ENCODE measurements at regions not wholly inside any gene's neighbourhood (a gene's known extent, or its start where the extent isn't known, plus 50 kb on each side); places are given as distances from the start of the nearest gene placed in this dataset.
A peak's percentile ranks its signal among the peaks of the same experiment; 100 is the strongest.

- no peaks in the 10 kb centered on the region for H3K9me2 ChIP-seq (ENCODE audit: insufficient read depth, low read length)
- no peak for TF ChIP-seq MXI1 (conservative IDR thresholded peaks at IDR 0.05; ENCODE audit: poor library complexity, severe bottlenecking)
- TF ChIP-seq SMC3 (conservative IDR thresholded peaks at IDR 0.05; ENCODE audit: poor library complexity): no peak
These were observed 417.5 kb upstream of the MGMT start for GRCh38 chr10:129049501-129049900.

DNA sequence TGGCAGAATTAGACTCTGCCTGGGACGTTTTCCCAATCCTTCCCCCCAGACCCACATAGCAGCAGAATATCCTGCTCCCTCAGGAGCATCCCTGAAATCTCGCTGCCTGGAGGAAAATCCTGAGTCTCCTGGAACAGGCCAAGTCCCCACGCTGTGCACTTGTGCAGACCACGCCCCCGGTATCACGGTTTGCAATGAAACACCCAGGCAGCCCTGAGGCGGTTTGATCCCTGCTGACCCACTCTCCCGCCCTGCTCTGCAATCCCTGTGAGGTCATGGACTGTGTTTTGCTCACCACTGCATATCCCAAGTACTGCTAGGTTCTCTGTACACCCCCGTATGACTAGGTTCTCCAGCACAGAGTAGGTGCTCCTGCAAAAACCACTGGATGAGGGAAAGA lies 411.8 kb upstream of the MGMT start:
- Histone ChIP-seq H3K9me3 (ENCODE audit: low read length) (no peaks in the 10 kb centered on the region), H2AFZ (ENCODE audit: low read depth, low read length) (no peak overlapping the region), H3K4me3 (ENCODE audit: low read length) (no peak overlapping the region), H3K9ac (ENCODE audit: low read length) (no peak overlapping the region), H3K9me2 (ENCODE audit: insufficient read depth, low read length) (no peaks in the 10 kb centered on the region), H3K27me3 (ENCODE audit: insufficient read depth, low read depth, low read length) (no peaks in the 10 kb centered on the region), H3K36me3 (ENCODE audit: insufficient read depth, low read length) (no peaks in the 10 kb centered on the region), H3K4me2 (ENCODE audit: low read length) (no peak overlapping the region), H4K20me1 (ENCODE audit: insufficient read depth) (no peaks in the 10 kb centered on the region), H3F3A (ENCODE audit: insufficient read depth, low read length, poor library complexity, severe bottlenecking) (no peaks in the 10 kb centered on the region), H3K79me2 (replicated peaks; ENCODE audit: insufficient read depth, low read length) (no peaks in the 10 kb centered on the region), H3K27ac (ENCODE audit: low read length) (no peak overlapping the region)
- TF ChIP-seq EP300 (conservative IDR thresholded peaks at IDR 0.05; ENCODE audit: poor library complexity, severe bottlenecking): no peak

More at GRCh38 chr10:129049501-129049900, 417.5 kb upstream of the MGMT start:
- Histone ChIP-seq H2AFZ (ENCODE audit: low read depth, low read length) (no peak overlapping the region), H3F3A (ENCODE audit: insufficient read depth, low read length, poor library complexity, severe bottlenecking) (no peaks in the 10 kb centered on the region), H3K9ac (ENCODE audit: low read length) (no peak overlapping the region), H4K20me1 (ENCODE audit: insufficient read depth) (no peaks in the 10 kb centered on the region), H3K36me3 (ENCODE audit: insufficient read depth, low read length) (no peaks in the 10 kb centered on the region), H3K9me3 (ENCODE audit: low read length) (no peaks in the 10 kb centered on the region), H3K4me3 (ENCODE audit: low read length) (no peak overlapping the region), H3K27ac (ENCODE audit: low read length) (no peak overlapping the region), H3K27me3 (ENCODE audit: insufficient read depth, low read depth, low read length) (no peaks in the 10 kb centered on the region), H3K79me2 (replicated peaks; ENCODE audit: insufficient read depth, low read length) (no peaks in the 10 kb centered on the region), H3K4me2 (ENCODE audit: low read length) (no peak overlapping the region)

DNA sequence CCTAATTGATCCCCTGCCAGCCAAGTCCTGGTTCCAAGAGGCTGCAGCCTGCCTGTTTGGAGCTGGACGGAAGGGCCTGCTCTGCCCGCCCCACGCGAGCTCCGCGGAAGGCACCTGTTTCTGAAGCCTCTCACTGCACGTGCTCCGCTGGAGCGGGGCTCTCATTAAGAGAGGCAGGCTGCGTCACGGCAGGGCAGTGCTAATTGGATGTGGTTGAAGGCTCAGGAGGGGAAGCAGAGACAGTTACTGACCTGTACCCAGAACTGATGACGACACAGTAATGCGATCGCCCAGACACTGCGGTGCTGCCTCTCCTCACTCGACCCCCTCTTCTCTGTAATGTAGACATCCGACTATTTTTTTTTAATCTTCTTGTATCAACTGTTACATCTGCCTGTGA lies 411.1 kb upstream of the MGMT start:
- Histone ChIP-seq H3K9ac (ENCODE audit: low read length) (no peak overlapping the region), H3K27me3 (ENCODE audit: insufficient read depth, low read depth, low read length) (no peaks in the 10 kb centered on the region), H2AFZ (ENCODE audit: low read depth, low read length) (no peak overlapping the region), H3K27ac (ENCODE audit: low read length) (no peak overlapping the region), H3F3A (ENCODE audit: insufficient read depth, low read length, poor library complexity, severe bottlenecking) (no peaks in the 10 kb centered on the region), H3K9me2 (ENCODE audit: insufficient read depth, low read length) (no peaks in the 10 kb centered on the region), H3K4me3 (ENCODE audit: low read length) (no peak overlapping the region), H3K36me3 (ENCODE audit: insufficient read depth, low read length) (no peaks in the 10 kb centered on the region), H4K20me1 (ENCODE audit: insufficient read depth) (no peaks in the 10 kb centered on the region), H3K4me2 (ENCODE audit: low read length) (no peak overlapping the region), H3K79me2 (replicated peaks; ENCODE audit: insufficient read depth, low read length) (no peaks in the 10 kb centered on the region), H3K9me3 (ENCODE audit: low read length) (no peaks in the 10 kb centered on the region)
- TF ChIP-seq POLR2AphosphoS5 (IDR thresholded peaks at IDR 0.05): peak; percentile 16
- no peak for TF ChIP-seq SMC3 (conservative IDR thresholded peaks at IDR 0.05; ENCODE audit: poor library complexity)

DNA sequence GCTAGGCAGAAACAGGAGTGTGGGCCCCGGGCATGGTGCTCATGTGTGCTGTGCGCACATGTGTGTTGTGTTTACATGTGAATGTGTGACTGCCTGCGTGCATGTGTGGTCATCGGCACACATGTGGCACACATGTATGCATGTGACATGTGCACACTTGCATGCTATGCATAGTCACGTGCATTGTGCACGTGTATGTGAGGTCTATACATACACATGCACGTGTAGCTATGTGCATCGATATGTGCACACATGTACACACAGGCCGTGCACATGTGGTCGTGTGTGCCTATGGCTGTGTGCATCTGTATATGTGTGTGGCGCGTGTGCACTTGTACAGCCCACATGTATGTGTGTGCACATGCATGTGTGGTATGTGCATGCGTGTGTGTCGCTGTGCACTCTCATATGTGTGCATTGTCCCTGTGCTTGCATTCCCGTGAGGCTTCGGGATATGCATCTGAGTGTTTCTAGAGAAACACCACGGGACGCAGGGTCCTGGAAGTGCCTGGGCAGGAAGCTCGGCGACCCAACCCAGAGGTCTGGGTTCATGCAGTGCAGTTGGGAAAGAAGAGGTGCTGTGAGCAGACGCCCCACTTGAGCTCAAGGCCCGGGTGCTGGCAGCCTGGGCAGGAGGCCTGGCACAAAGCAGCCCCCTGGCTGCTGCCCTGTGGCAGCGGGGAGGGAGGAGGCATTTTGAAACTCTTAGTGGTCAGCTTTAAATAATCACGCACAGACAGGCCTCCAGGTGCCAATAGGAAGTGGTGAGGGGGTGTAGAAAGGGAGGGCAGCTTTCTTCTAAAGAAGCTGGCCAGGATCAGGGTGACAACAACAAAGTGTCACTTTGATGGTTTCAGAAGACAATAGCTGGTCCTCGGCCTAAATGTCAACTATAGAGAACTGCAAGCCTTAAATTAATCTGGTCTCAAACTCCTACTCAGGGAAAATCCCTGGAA lies 410.0 kb upstream of the MGMT start:
- Histone ChIP-seq H3K9ac (ENCODE audit: low read length) (no peak overlapping the region), H3F3A (ENCODE audit: insufficient read depth, low read length, poor library complexity, severe bottlenecking) (no peaks in the 10 kb centered on the region), H3K27me3 (ENCODE audit: insufficient read depth, low read depth, low read length) (no peaks in the 10 kb centered on the region), H3K9me3 (ENCODE audit: low read length) (no peaks in the 10 kb centered on the region), H3K36me3 (ENCODE audit: insufficient read depth, low read length) (no peaks in the 10 kb centered on the region), H3K27ac (ENCODE audit: low read length) (no peak overlapping the region), H3K79me2 (replicated peaks; ENCODE audit: insufficient read depth, low read length) (no peaks in the 10 kb centered on the region), H3K9me2 (ENCODE audit: insufficient read depth, low read length) (no peaks in the 10 kb centered on the region), H3K4me2 (ENCODE audit: low read length) (no peak overlapping the region), H2AFZ (ENCODE audit: low read depth, low read length) (no peak overlapping the region), H4K20me1 (ENCODE audit: insufficient read depth) (no peaks in the 10 kb centered on the region), H3K4me3 (ENCODE audit: low read length) (no peak overlapping the region)
- TF ChIP-seq POLR2AphosphoS5 (IDR thresholded peaks at IDR 0.05) (no peak), EP300 (conservative IDR thresholded peaks at IDR 0.05; ENCODE audit: poor library complexity, severe bottlenecking) (no peak), CTCF (IDR thresholded peaks at IDR 0.05; ENCODE audit: poor library complexity, severe bottlenecking) (no peak), TAF1 (IDR thresholded peaks at IDR 0.05; ENCODE audit: low read depth) (no peak), MXI1 (conservative IDR thresholded peaks at IDR 0.05; ENCODE audit: poor library complexity, severe bottlenecking) (no peak), RAD21 (conservative IDR thresholded peaks at IDR 0.05) (no peak), SMC3 (conservative IDR thresholded peaks at IDR 0.05; ENCODE audit: poor library complexity) (no peak), EZH2 (IDR thresholded peaks at IDR 0.05; ENCODE audit: borderline replicate concordance, insufficient read depth, low read length, poor library complexity, severe bottlenecking) (no peak)
- TF ChIP-seq, protein P1, sequence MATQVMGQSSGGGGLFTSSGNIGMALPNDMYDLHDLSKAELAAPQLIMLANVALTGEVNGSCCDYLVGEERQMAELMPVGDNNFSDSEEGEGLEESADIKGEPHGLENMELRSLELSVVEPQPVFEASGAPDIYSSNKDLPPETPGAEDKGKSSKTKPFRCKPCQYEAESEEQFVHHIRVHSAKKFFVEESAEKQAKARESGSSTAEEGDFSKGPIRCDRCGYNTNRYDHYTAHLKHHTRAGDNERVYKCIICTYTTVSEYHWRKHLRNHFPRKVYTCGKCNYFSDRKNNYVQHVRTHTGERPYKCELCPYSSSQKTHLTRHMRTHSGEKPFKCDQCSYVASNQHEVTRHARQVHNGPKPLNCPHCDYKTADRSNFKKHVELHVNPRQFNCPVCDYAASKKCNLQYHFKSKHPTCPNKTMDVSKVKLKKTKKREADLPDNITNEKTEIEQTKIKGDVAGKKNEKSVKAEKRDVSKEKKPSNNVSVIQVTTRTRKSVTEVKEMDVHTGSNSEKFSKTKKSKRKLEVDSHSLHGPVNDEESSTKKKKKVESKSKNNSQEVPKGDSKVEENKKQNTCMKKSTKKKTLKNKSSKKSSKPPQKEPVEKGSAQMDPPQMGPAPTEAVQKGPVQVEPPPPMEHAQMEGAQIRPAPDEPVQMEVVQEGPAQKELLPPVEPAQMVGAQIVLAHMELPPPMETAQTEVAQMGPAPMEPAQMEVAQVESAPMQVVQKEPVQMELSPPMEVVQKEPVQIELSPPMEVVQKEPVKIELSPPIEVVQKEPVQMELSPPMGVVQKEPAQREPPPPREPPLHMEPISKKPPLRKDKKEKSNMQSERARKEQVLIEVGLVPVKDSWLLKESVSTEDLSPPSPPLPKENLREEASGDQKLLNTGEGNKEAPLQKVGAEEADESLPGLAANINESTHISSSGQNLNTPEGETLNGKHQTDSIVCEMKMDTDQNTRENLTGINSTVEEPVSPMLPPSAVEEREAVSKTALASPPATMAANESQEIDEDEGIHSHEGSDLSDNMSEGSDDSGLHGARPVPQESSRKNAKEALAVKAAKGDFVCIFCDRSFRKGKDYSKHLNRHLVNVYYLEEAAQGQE (IDR thresholded peaks at IDR 0.05; ENCODE audit: borderline replicate concordance): no peak
